Cerebellar cortex (tissue), 1 donor: ENCODE measurements at regions not wholly inside any gene's neighbourhood (a gene's known extent, or its start where the extent isn't known, plus 50 kb on each side); places are given as distances from the start of the nearest gene placed in this dataset.
"Not testable (repeated sequence)": the region's sequence is repeated elsewhere in the genome, so short reads cannot be mapped to it uniquely, and the experiment has no call there.

Experiments used
- DNase-seq: peaks from one replicate; pipeline ENCODE4 v3.0.0-alpha.2; 2015; ENCODE audit warnings: low spot score

GRCh38 chr4:58871509-58871908 lies 1761.3 kb upstream of the IGFBP7 start:
- DNase-seq, result no peak

- DNase-seq, result no peak
Measured at GRCh38 chr4:58849026-58849425, 1738.8 kb upstream of the IGFBP7 start.

GRCh38 chr4:58843455-58843854 lies 1733.3 kb upstream of the IGFBP7 start:
- DNase-seq, result no peak

- no peak for DNase-seq
Measured at GRCh38 chr4:58833126-58833525, 1722.9 kb upstream of the IGFBP7 start.

GRCh38 chr4:58825278-58825677 lies 1715.1 kb upstream of the IGFBP7 start:
- DNase-seq, result no peak

GRCh38 chr4:58818560-58818959 lies 1708.4 kb upstream of the IGFBP7 start:
- not testable (repeated sequence) for DNase-seq

GRCh38 chr4:58809948-58810347 lies 1699.8 kb upstream of the IGFBP7 start:
- DNase-seq, result no peak

GRCh38 chr4:58809366-58809765 lies 1699.2 kb upstream of the IGFBP7 start:
- DNase-seq, result no peak

- DNase-seq, result no peak
Measured at GRCh38 chr4:58808817-58809216, 1698.6 kb upstream of the IGFBP7 start.

GRCh38 chr4:58807843-58808615 lies 1697.8 kb upstream of the IGFBP7 start:
- DNase-seq, result no peak

- DNase-seq, result no peak
Measured at GRCh38 chr4:58776627-58777026, 1666.4 kb upstream of the IGFBP7 start.

- no peak for DNase-seq
Measured at GRCh38 chr4:58767598-58767997, 1657.4 kb upstream of the IGFBP7 start.

- DNase-seq, result no peak
Measured at GRCh38 chr4:58766763-58767162, 1656.6 kb upstream of the IGFBP7 start.

- no peak for DNase-seq
Measured at GRCh38 chr4:58761563-58761962, 1651.4 kb upstream of the IGFBP7 start.

- DNase-seq, result no peak
Measured at GRCh38 chr4:58760737-58761136, 1650.6 kb upstream of the IGFBP7 start.

- no peak for DNase-seq
Measured at GRCh38 chr4:58760100-58760499, 1649.9 kb upstream of the IGFBP7 start.

GRCh38 chr4:58749206-58749605 lies 1639.0 kb upstream of the IGFBP7 start:
- no peak for DNase-seq

GRCh38 chr4:58740897-58741296 lies 1630.7 kb upstream of the IGFBP7 start:
- no peak for DNase-seq

GRCh38 chr4:58739275-58739674 lies 1629.1 kb upstream of the IGFBP7 start:
- no peak for DNase-seq

- no peak for DNase-seq
Measured at GRCh38 chr4:58738375-58738774, 1628.2 kb upstream of the IGFBP7 start.

- no peak for DNase-seq
Measured at GRCh38 chr4:58734030-58734674, 1624.0 kb upstream of the IGFBP7 start.

GRCh38 chr4:58732973-58733372 lies 1622.8 kb upstream of the IGFBP7 start:
- no peak for DNase-seq

- no peak for DNase-seq
Measured at GRCh38 chr4:58723954-58724353, 1613.8 kb upstream of the IGFBP7 start.

GRCh38 chr4:58711039-58711438 lies 1600.9 kb upstream of the IGFBP7 start:
- no peak for DNase-seq
